PFSK-1 (cell line): ENCODE measurements at regions not wholly inside any gene's neighbourhood (a gene's known extent, or its start where the extent isn't known, plus 50 kb on each side); places are given as distances from the start of the nearest gene placed in this dataset.

Source experiments
- POLR2AphosphoS5 ChIP-seq: IDR thresholded peaks from 2 replicates; pipeline ENCODE4 v1.6.1; 2012; ENCODE audit warnings: low read depth, mild to moderate bottlenecking, control low read depth, low read length, moderate library complexity
- SIN3A ChIP-seq: IDR thresholded peaks from 2 replicates; pipeline ENCODE4 v1.6.1; 2012; ENCODE audit warnings: mild to moderate bottlenecking, low read length, moderate library complexity, borderline replicate concordance; ENCODE audit not compliant: insufficient read depth

GRCh38 chr5:17160756-17161040 lies 56.7 kb upstream of the BASP1 start:
- TF ChIP-seq POLR2AphosphoS5 (no peak), SIN3A (no peak)
